GM12875 (cell line): ENCODE measurements at regions not wholly inside any gene's neighbourhood (a gene's known extent, or its start where the extent isn't known, plus 50 kb on each side); places are given as distances from the start of the nearest gene placed in this dataset.

Source experiments
- H3K4me3 ChIP-seq: one replicate; pipeline ENCODE4 v1.5.1; 2011; ENCODE audit warnings: low read depth, low read length, control low read depth
- CTCF ChIP-seq: IDR thresholded peaks from 2 replicates; pipeline ENCODE4 v1.5.1; 2011; ENCODE audit warnings: low read depth, mild to moderate bottlenecking, control low read depth, inconsistent platforms, low read length, moderate library complexity, borderline replicate concordance; ENCODE audit not compliant: insufficient read depth

GRCh38 chr3:101172516-101172915, 147.9 kb downstream of the IMPG2 start:
- no peak for TF ChIP-seq CTCF
- no peak overlapping the region for H3K4me3 ChIP-seq

- TF ChIP-seq CTCF = no peak
These were observed 148.6 kb downstream of the IMPG2 start for GRCh38 chr3:101171681-101172191.

GRCh38 chr3:101170806-101171558, 149.4 kb downstream of the IMPG2 start:
- no peak overlapping the region for H3K4me3 ChIP-seq
- no peak for TF ChIP-seq CTCF

More at GRCh38 chr3:101171681-101172191, 148.6 kb downstream of the IMPG2 start:
- H3K4me3 ChIP-seq = no peak overlapping the region

GRCh38 chr3:101170062-101170771, 150.2 kb downstream of the IMPG2 start:
- no peak overlapping the region for H3K4me3 ChIP-seq
- no peak for TF ChIP-seq CTCF

GRCh38 chr3:101169516-101169915, 150.9 kb downstream of the IMPG2 start:
- TF ChIP-seq CTCF = no peak
- H3K4me3 ChIP-seq = no peak overlapping the region

GRCh38 chr3:101167376-101167775, 153.0 kb downstream of the IMPG2 start:
- no peak for TF ChIP-seq CTCF
- no peak overlapping the region for H3K4me3 ChIP-seq
